ENCODE measurements at regions not wholly inside any gene's neighbourhood (a gene's known extent, or its start where the extent isn't known, plus 50 kb on each side); places are given as distances from the start of the nearest gene placed in this dataset.

DNA sequence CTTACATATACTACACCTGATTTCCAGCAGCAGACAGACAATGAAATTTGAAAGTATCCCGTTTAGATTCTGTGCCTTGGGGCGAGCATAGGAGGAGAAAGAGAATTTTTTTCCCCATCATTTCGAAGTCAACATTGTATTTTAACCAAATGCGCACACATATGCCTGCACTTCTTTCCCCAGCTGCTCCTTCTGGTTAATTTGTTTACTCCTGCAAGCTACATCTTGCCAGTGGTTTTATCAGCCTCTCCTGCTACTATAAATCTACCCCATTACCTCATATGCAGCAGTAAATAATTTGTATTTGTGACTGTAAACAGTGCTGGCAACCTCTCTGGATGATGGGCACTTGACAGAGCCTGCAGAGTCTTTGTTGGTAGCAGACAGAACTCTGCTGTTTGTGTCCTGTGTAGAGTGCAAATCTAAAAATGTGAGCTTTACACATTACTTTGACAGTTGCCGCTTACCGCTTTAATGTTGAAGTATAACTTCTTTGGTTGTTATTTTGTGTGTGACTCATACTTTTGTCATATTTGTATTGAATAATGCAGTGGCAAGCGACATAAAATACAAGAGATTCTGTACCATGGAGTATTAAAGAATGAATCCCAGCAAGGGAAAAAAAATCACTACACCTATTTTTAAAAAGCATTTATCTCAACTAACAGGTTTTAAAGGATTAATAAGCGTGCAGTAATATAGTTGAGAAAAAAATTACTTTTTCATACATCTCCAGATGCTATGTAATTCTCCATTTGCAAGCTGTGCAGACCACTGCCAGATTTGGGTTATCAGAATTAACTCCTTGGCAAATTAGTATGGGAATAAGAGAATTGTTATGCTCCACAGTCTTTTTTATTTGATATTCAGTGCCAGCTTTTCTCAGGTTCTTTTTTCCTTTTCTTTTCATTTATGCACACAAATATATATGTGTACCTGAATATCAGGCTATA is 536.8 kb downstream of the XIRP2 start:
- TF ChIP-seq EZH2phosphoT487 (IDR thresholded peaks at IDR 0.05; ENCODE audit: insufficient read depth, low read depth) (no peak), EZH2 (IDR thresholded peaks at IDR 0.05; ENCODE audit: insufficient read depth, poor library complexity, severe bottlenecking) (no peak)

All from GM23248 (cell line).